ENCODE measurements at regions not wholly inside any gene's neighbourhood (a gene's known extent, or its start where the extent isn't known, plus 50 kb on each side); places are given as distances from the start of the nearest gene placed in this dataset.

GRCh38 chr12:97347956-97348355, 114.6 kb upstream of the RMST start:
- no peak for DNase-seq

- DNase-seq: no peak
Observed at GRCh38 chr12:97358361-97358760, 104.2 kb upstream of the RMST start.

- no peak for DNase-seq
Observed at GRCh38 chr12:97359021-97359690, 103.4 kb upstream of the RMST start.

- no peak for DNase-seq
Observed at GRCh38 chr12:97363693-97364092, 98.9 kb upstream of the RMST start.

- DNase-seq: no peak
Observed at GRCh38 chr12:97368462-97369163, 94.0 kb upstream of the RMST start.

- DNase-seq: no peak
Observed at GRCh38 chr12:97375310-97375709, 87.3 kb upstream of the RMST start.

- DNase-seq: no peak
Observed at GRCh38 chr12:97380440-97380839, 82.2 kb upstream of the RMST start.

GRCh38 chr12:97385121-97385520, 77.5 kb upstream of the RMST start:
- no peak for DNase-seq

- no peak for DNase-seq
Observed at GRCh38 chr12:97386133-97386581, 76.4 kb upstream of the RMST start.

GRCh38 chr12:97387844-97388243, 74.8 kb upstream of the RMST start:
- DNase-seq: no peak

GRCh38 chr12:97394657-97395056, 67.9 kb upstream of the RMST start:
- no peak for DNase-seq

- DNase-seq: no peak
Observed at GRCh38 chr12:97397008-97397407, 65.6 kb upstream of the RMST start.

- DNase-seq: no peak
Observed at GRCh38 chr12:97398704-97399103, 63.9 kb upstream of the RMST start.

- no peak for DNase-seq
Observed at GRCh38 chr12:97404093-97404492, 58.5 kb upstream of the RMST start.

- DNase-seq: no peak
Observed at GRCh38 chr12:97404543-97404942, 58.1 kb upstream of the RMST start.

- DNase-seq: no peak
Observed at GRCh38 chr12:97408363-97408762, 54.2 kb upstream of the RMST start.

- no peak for DNase-seq
Observed at GRCh38 chr12:97411341-97411740, 51.3 kb upstream of the RMST start.

Data from CD4-positive, alpha-beta T cell treated with Interferon gamma for 1 hour (primary cell).